OCI-LY3 (cell line): ENCODE measurements at regions not wholly inside any gene's neighbourhood (a gene's known extent, or its start where the extent isn't known, plus 50 kb on each side); places are given as distances from the start of the nearest gene placed in this dataset.

ENCODE experiments used
- EZH2phosphoT487 ChIP-seq: fragments of 200-600 bp; shearing (Covaris generic); IDR thresholded peaks from 2 replicates; pipeline ENCODE4 v1.6.1; 2018; ENCODE audit warnings: antibody characterized with exemption, mixed run types, low read depth
- TF ChIP-seq, protein P1 (sequence below): fragments of 200-600, 300-600 bp; sonication (generic); IDR thresholded peaks from 2 replicates; pipeline ENCODE4 v1.5.1; 2014; ENCODE audit warnings: antibody characterized with exemption, low read length, low read depth

DNA sequence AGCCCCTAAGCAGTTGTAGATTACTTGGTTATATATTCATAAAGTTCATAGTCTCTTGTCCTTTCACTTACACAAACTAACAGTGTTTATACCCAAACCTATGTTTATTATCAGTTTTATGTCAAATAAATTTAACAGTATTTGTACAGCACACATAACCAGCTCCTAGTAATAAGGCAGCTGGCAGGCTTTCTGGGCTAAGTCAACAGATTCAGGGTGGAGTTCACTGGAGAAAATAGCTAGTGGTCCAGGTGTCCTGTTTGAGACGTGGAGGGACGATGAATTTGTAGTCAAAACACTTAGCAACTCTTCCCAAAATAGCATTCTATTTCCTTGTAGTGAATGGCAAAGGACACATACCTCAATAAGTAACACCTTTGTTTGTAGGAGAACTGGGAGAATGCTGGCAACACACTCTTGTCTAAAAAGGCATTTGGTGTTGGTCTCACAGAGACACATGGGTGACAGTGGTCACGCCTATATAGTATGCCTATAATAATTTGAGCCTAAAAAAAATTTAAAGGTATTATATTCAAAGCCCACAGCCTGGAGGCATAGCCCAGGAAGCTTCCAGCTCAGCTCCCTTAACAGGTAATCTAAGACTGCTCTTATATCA lies 156.4 kb upstream of the CARMIL1 start:
- TF ChIP-seq, protein P1, sequence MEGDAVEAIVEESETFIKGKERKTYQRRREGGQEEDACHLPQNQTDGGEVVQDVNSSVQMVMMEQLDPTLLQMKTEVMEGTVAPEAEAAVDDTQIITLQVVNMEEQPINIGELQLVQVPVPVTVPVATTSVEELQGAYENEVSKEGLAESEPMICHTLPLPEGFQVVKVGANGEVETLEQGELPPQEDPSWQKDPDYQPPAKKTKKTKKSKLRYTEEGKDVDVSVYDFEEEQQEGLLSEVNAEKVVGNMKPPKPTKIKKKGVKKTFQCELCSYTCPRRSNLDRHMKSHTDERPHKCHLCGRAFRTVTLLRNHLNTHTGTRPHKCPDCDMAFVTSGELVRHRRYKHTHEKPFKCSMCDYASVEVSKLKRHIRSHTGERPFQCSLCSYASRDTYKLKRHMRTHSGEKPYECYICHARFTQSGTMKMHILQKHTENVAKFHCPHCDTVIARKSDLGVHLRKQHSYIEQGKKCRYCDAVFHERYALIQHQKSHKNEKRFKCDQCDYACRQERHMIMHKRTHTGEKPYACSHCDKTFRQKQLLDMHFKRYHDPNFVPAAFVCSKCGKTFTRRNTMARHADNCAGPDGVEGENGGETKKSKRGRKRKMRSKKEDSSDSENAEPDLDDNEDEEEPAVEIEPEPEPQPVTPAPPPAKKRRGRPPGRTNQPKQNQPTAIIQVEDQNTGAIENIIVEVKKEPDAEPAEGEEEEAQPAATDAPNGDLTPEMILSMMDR: no peak
- no peak for TF ChIP-seq EZH2phosphoT487
